ENCODE measurements at regions not wholly inside any gene's neighbourhood (a gene's known extent, or its start where the extent isn't known, plus 50 kb on each side); places are given as distances from the start of the nearest gene placed in this dataset.

GRCh38 chrX:82412858-82413257 is 1095.2 kb upstream of the POU3F4 start:
- no peak for TF ChIP-seq REST (IDR thresholded peaks at IDR 0.05; ENCODE audit: borderline replicate concordance)
- no peak for TF ChIP-seq TAF1 (IDR thresholded peaks at IDR 0.05; ENCODE audit: low read depth)
- TF ChIP-seq, protein P1, sequence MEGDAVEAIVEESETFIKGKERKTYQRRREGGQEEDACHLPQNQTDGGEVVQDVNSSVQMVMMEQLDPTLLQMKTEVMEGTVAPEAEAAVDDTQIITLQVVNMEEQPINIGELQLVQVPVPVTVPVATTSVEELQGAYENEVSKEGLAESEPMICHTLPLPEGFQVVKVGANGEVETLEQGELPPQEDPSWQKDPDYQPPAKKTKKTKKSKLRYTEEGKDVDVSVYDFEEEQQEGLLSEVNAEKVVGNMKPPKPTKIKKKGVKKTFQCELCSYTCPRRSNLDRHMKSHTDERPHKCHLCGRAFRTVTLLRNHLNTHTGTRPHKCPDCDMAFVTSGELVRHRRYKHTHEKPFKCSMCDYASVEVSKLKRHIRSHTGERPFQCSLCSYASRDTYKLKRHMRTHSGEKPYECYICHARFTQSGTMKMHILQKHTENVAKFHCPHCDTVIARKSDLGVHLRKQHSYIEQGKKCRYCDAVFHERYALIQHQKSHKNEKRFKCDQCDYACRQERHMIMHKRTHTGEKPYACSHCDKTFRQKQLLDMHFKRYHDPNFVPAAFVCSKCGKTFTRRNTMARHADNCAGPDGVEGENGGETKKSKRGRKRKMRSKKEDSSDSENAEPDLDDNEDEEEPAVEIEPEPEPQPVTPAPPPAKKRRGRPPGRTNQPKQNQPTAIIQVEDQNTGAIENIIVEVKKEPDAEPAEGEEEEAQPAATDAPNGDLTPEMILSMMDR (IDR thresholded peaks at IDR 0.05; ENCODE audit: poor library complexity, severe bottlenecking), result no peak
- TF ChIP-seq POLR2AphosphoS5 (IDR thresholded peaks at IDR 0.05), result no peak
- no peak for TF ChIP-seq EP300 (conservative IDR thresholded peaks at IDR 0.05; ENCODE audit: poor library complexity, severe bottlenecking)
- no peak for TF ChIP-seq EZH2 (IDR thresholded peaks at IDR 0.05; ENCODE audit: borderline replicate concordance, insufficient read depth, low read length, poor library complexity, severe bottlenecking)
- TF ChIP-seq RAD21 (conservative IDR thresholded peaks at IDR 0.05), result no peak

Data from neural cell (in vitro differentiated cells).